Activated CD4-positive, alpha-beta memory T cell treated with anti-CD3 and anti-CD28 coated beads for 36 hours (primary cell): ENCODE measurements at regions not wholly inside any gene's neighbourhood (a gene's known extent, or its start where the extent isn't known, plus 50 kb on each side); places are given as distances from the start of the nearest gene placed in this dataset.

Source experiments
- CTCF ChIA-PET: fragments of 350-600 bp; sonication (Branson Sonifier 250); formaldehyde crosslinking; loops from one replicate; lab custom pipeline; 2021; ENCODE audit warnings: antibody characterized with exemption, inconsistent platforms; lab: Charles Lee
- POLR2A ChIA-PET: fragments of 350-600 bp; sonication (Branson Sonifier 250); formaldehyde crosslinking; loops from one replicate; lab custom pipeline; 2021; ENCODE audit warnings: antibody characterized with exemption; lab: Charles Lee
- DNase-seq: peaks from one replicate; pipeline ENCODE4 v3.0.0-alpha.2; 2020
- H3K27ac Mint-ChIP-seq: one replicate; pipeline ENCODE4 v1.8.0; 2021; ENCODE audit warnings: mixed read lengths
- H3K27me3 Mint-ChIP-seq: one replicate; pipeline ENCODE4 v1.8.0; 2021; ENCODE audit warnings: mixed read lengths
- H3K36me3 Mint-ChIP-seq: one replicate; pipeline ENCODE4 v1.8.0; 2021; ENCODE audit warnings: mixed read lengths
- H3K4me1 Mint-ChIP-seq: one replicate; pipeline ENCODE4 v1.8.0; 2021; ENCODE audit warnings: low read depth, mixed read lengths
- H3K4me3 Mint-ChIP-seq: one replicate; pipeline ENCODE4 v1.8.0; 2021; ENCODE audit warnings: mild to moderate bottlenecking, mixed read lengths
- H3K9me3 Mint-ChIP-seq: one replicate; pipeline ENCODE4 v1.8.0; 2021; ENCODE audit warnings: mixed read lengths
- intact Hi-C: fragments of 100-400 bp; cut with micrococcal nuclease; formaldehyde crosslinking; loops from one replicate; pipeline ENCODE4 v1.15.1; 2023

GRCh38 chr20:43252761-43253160 lies 63.1 kb upstream of the PTPRT start:
- no peak for DNase-seq
- H3K9me3 Mint-ChIP-seq = no peaks in the 10 kb centered on the region
- H3K27me3 Mint-ChIP-seq = no peaks in the 10 kb centered on the region
- H3K27ac Mint-ChIP-seq = no peak overlapping the region
- CTCF ChIA-PET = no interaction called here
- intact Hi-C loops = no loop called here
- no peak overlapping the region for H3K4me3 Mint-ChIP-seq
- no peaks in the 10 kb centered on the region for H3K36me3 Mint-ChIP-seq
- POLR2A ChIA-PET = no interaction called here
- no peaks in the 10 kb centered on the region for H3K4me1 Mint-ChIP-seq

GRCh38 chr20:43248341-43248740 lies 58.6 kb upstream of the PTPRT start:
- no peak for DNase-seq
- POLR2A ChIA-PET = no interaction called here

GRCh38 chr20:43247361-43247760 lies 57.7 kb upstream of the PTPRT start:
- Mint-ChIP-seq H3K4me3 (no peak overlapping the region), H3K27ac (no peak overlapping the region), H3K9me3 (no peaks in the 10 kb centered on the region), H3K27me3 (no peaks in the 10 kb centered on the region), H3K36me3 (no peaks in the 10 kb centered on the region), H3K4me1 (no peaks in the 10 kb centered on the region)
- ChIA-PET POLR2A (no interaction called here), CTCF (no interaction called here)
- no peak for DNase-seq
- intact Hi-C loops = no loop called here

More at GRCh38 chr20:43248341-43248740, 58.6 kb upstream of the PTPRT start:
- Mint-ChIP-seq H3K27me3 (no peaks in the 10 kb centered on the region), H3K27ac (no peak overlapping the region), H3K9me3 (no peaks in the 10 kb centered on the region), H3K4me1 (no peaks in the 10 kb centered on the region), H3K4me3 (no peak overlapping the region), H3K36me3 (no peaks in the 10 kb centered on the region)
- CTCF ChIA-PET = no interaction called here
- intact Hi-C loops = no loop called here

GRCh38 chr20:43244647-43245046 lies 54.9 kb upstream of the PTPRT start:
- POLR2A ChIA-PET = no interaction called here
- Mint-ChIP-seq H3K27ac (no peak overlapping the region), H3K4me1 (no peaks in the 10 kb centered on the region), H3K9me3 (no peaks in the 10 kb centered on the region), H3K4me3 (no peak overlapping the region), H3K36me3 (no peaks in the 10 kb centered on the region), H3K27me3 (no peaks in the 10 kb centered on the region)
- DNase-seq = no peak
- CTCF ChIA-PET = interaction anchor here (1.1 kb wide), 1 partner anchor 164 kb away, joined by 3 read pairs; no protein-coding TSS in a partner anchor
- intact Hi-C loops = no loop called here

GRCh38 chr20:43243672-43244269 lies 54.1 kb upstream of the PTPRT start:
- Mint-ChIP-seq H3K9me3 (peaks cover 4% of the 10 kb centered on the region), H3K27ac (no peak overlapping the region), H3K27me3 (no peaks in the 10 kb centered on the region), H3K36me3 (no peaks in the 10 kb centered on the region), H3K4me3 (no peak overlapping the region), H3K4me1 (no peaks in the 10 kb centered on the region)
- intact Hi-C loops = no loop called here
- DNase-seq = no peak
- CTCF ChIA-PET = no interaction called here
- POLR2A ChIA-PET = no interaction called here

GRCh38 chr20:43241057-43241702 lies 51.5 kb upstream of the PTPRT start:
- H3K9me3 Mint-ChIP-seq = peaks cover 4% of the 10 kb centered on the region
- H3K4me1 Mint-ChIP-seq = no peaks in the 10 kb centered on the region
- CTCF ChIA-PET = no interaction called here
- H3K36me3 Mint-ChIP-seq = no peaks in the 10 kb centered on the region
- no peaks in the 10 kb centered on the region for H3K27me3 Mint-ChIP-seq
- POLR2A ChIA-PET = no interaction called here
- no peak overlapping the region for H3K27ac Mint-ChIP-seq
- intact Hi-C loops = no loop called here
- no peak for DNase-seq
- no peak overlapping the region for H3K4me3 Mint-ChIP-seq
